Activated B cell treated with CpG ODN at 0.5 μM for 24 hours (primary cell): ENCODE measurements at regions not wholly inside any gene's neighbourhood (a gene's known extent, or its start where the extent isn't known, plus 50 kb on each side); places are given as distances from the start of the nearest gene placed in this dataset.

Source experiments
- ATAC-seq: fragments of 200-7000 bp; cut with Tn5 transposase; one replicate; pipeline ENCODE4 v1.10.0; 2021; ENCODE audit warnings: low read depth, mild to moderate bottlenecking, moderate library complexity
- CTCF ChIA-PET: fragments of 350-600 bp; sonication (Branson Sonifier 250); formaldehyde crosslinking; loops from one replicate; lab custom pipeline; 2021; ENCODE audit warnings: antibody characterized with exemption; lab: Charles Lee
- POLR2A ChIA-PET: fragments of 350-600 bp; sonication (Branson Sonifier 250); formaldehyde crosslinking; loops from one replicate; lab custom pipeline; 2021; ENCODE audit warnings: antibody characterized with exemption; lab: Charles Lee
- DNase-seq: peaks from one replicate; pipeline ENCODE4 v3.0.0; 2022
- H3K27ac Mint-ChIP-seq: one replicate; pipeline ENCODE4 v1.8.0; 2020; ENCODE audit warnings: mixed read lengths
- H3K27me3 Mint-ChIP-seq: one replicate; pipeline ENCODE4 v1.8.0; 2021; ENCODE audit warnings: mixed read lengths
- H3K36me3 Mint-ChIP-seq: one replicate; pipeline ENCODE4 v1.8.0; 2021; ENCODE audit warnings: low read depth, mixed read lengths
- H3K4me1 Mint-ChIP-seq: one replicate; pipeline ENCODE4 v1.8.0; 2021; ENCODE audit warnings: mixed read lengths
- H3K4me3 Mint-ChIP-seq: one replicate; pipeline ENCODE4 v1.8.0; 2020; ENCODE audit warnings: mild to moderate bottlenecking, mixed read lengths
- H3K9me3 Mint-ChIP-seq: one replicate; pipeline ENCODE4 v1.8.0; 2020; ENCODE audit warnings: mixed read lengths
- intact Hi-C: fragments of 100-400 bp; cut with micrococcal nuclease; formaldehyde crosslinking; loops from one replicate; pipeline ENCODE4 v1.15.1; 2024
- TF ChIP-seq, protein P1 (sequence below): fragments of 200-600 bp; IDR thresholded peaks from one replicate; pipeline ENCODE4 v1.8.0; 2022; ENCODE audit warnings: antibody characterized with exemption, mild to moderate bottlenecking

DNA sequence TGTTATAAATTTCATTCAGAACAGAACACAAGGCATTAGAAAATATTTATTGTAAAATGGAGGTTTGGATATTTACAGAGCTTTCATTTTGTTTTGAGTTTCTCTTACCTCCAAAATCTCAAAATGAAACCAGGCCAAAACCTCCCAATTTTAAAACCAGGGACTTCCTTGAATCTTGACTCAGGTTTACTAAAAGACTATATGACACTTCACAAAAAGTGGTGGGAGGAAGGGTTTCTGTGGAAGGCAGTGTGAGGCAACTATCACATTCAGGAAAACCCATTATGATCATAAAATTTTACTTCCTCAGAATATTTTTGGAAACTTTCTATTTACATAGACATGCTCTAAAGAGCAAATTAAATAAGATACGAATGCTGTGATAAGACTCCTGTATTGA is 205.8 kb upstream of the EOMES start:
- H3K4me1 Mint-ChIP-seq, result no peaks in the 10 kb centered on the region
- H3K27me3 Mint-ChIP-seq, result no peaks in the 10 kb centered on the region
- no peak overlapping the region for H3K27ac Mint-ChIP-seq
- DNase-seq, result no peak
- TF ChIP-seq, protein P1, sequence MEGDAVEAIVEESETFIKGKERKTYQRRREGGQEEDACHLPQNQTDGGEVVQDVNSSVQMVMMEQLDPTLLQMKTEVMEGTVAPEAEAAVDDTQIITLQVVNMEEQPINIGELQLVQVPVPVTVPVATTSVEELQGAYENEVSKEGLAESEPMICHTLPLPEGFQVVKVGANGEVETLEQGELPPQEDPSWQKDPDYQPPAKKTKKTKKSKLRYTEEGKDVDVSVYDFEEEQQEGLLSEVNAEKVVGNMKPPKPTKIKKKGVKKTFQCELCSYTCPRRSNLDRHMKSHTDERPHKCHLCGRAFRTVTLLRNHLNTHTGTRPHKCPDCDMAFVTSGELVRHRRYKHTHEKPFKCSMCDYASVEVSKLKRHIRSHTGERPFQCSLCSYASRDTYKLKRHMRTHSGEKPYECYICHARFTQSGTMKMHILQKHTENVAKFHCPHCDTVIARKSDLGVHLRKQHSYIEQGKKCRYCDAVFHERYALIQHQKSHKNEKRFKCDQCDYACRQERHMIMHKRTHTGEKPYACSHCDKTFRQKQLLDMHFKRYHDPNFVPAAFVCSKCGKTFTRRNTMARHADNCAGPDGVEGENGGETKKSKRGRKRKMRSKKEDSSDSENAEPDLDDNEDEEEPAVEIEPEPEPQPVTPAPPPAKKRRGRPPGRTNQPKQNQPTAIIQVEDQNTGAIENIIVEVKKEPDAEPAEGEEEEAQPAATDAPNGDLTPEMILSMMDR, result no peak
- POLR2A ChIA-PET, result no interaction called here
- no peaks in the 10 kb centered on the region for H3K9me3 Mint-ChIP-seq
- intact Hi-C loops, result no loop called here
- CTCF ChIA-PET, result no interaction called here
- ATAC-seq, result no peak
- no peaks in the 10 kb centered on the region for H3K36me3 Mint-ChIP-seq
- H3K4me3 Mint-ChIP-seq, result no peak overlapping the region

DNA sequence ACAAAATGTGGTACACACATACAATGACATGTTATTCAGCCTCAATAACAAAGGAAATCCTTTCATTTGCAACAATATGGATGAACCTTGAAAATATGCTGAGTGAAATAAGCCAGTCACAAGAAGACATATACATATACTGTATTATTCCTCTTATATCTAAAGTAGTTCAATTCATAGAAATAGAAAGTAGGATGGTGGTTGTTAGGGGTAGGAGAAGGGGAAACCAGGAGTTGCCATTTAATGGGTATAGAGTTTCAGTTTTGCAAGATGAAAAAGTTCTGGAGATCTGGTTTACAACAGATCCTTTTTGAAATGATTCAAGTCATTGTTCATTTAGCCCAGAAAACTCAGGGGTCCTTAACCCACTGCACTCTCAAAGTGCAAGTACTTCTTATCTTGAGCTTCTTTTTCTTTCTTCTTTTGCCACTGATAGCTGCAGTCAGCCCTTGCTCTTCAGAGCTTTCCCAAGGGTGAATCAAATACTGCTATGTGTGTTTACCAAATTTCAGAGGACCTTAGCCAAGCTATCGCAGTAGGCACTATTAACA is 208.0 kb upstream of the EOMES start:
- intact Hi-C loops, result no loop called here
- ChIA-PET CTCF (no interaction called here), POLR2A (no interaction called here)

DNA sequence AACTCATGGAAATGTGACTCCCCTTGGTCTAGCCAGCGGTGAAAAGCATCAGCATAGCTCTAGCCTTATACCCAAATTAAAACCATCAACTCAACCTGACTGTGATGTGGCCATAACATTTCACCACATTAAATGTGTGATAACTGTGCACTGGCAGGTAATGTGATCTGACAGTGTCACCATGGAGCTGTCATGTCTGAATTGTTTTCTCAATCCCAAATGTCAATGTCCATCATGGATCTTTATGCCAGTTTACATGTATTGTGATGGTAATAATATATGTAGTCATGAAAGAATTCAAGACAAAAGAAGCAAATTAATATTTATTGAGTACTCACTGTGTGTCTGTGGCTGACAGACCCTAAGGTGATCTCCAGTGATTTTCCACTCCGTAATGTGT is 213.4 kb upstream of the EOMES start:
- DNase-seq (no peak), ATAC-seq (no peak)
- intact Hi-C loops, result no loop called here
- ChIA-PET CTCF (no interaction called here), POLR2A (no interaction called here)
- no peaks in the 10 kb centered on the region for H3K36me3 Mint-ChIP-seq
- H3K9me3 Mint-ChIP-seq, result no peaks in the 10 kb centered on the region
- H3K4me3 Mint-ChIP-seq, result no peak overlapping the region
- no peaks in the 10 kb centered on the region for H3K4me1 Mint-ChIP-seq
- no peak overlapping the region for H3K27ac Mint-ChIP-seq
- TF ChIP-seq, protein P1, result no peak
- H3K27me3 Mint-ChIP-seq, result no peaks in the 10 kb centered on the region

More for the DNA sequence above, 208.0 kb upstream of the EOMES start:
- no peaks in the 10 kb centered on the region for H3K27me3 Mint-ChIP-seq
- H3K36me3 Mint-ChIP-seq, result no peaks in the 10 kb centered on the region
- no peak overlapping the region for H3K4me3 Mint-ChIP-seq
- H3K4me1 Mint-ChIP-seq, result no peaks in the 10 kb centered on the region
- no peaks in the 10 kb centered on the region for H3K9me3 Mint-ChIP-seq
- DNase-seq (no peak), ATAC-seq (no peak)
- TF ChIP-seq, protein P1, result no peak
- no peak overlapping the region for H3K27ac Mint-ChIP-seq

DNA sequence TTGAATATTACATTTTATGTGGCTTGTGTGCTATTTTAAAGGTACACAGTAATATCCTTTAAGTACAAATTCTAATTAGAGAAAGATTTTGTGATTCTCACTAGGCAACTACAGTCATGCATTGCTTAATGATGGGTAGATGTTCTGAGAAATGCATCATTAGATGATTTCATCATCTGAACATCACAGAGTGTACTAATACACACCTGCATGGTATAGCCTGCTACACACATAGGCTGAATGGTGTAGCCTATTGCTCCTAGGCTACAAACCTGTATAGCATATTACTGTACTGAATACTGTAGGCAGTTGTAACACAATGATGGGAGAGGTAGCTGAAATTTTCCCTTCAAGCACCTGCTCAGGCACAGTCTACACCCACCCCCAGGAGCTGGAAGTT is 217.4 kb upstream of the EOMES start:
- intact Hi-C loops, result no loop called here

DNA sequence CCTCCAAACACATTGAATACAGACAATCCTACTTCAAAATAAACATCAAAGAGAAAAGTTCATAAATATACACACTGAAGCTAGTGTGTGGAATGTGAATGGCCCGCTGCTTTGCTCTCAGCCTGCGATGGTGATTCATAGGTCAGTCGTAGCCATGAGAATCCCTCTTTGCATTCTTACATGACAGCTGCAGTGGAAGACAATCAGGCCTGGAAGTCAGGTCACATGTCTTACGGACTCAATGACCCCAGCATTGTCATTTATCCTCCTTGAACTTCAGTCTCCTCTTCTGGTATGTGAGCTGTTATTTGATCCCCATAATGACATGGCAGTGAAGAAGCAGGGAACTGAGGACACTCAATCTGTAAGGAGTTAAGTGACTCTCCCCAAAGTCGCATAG is 217.8 kb upstream of the EOMES start:
- Mint-ChIP-seq H3K4me3 (no peak overlapping the region), H3K36me3 (no peaks in the 10 kb centered on the region), H3K27ac (no peak overlapping the region), H3K9me3 (no peaks in the 10 kb centered on the region), H3K27me3 (no peaks in the 10 kb centered on the region), H3K4me1 (no peaks in the 10 kb centered on the region)
- DNase-seq (no peak), ATAC-seq (no peak)
- CTCF ChIA-PET, result no interaction called here
- TF ChIP-seq, protein P1, result no peak
- POLR2A ChIA-PET, result no interaction called here
- intact Hi-C loops, result no loop called here

More for the DNA sequence above, 217.4 kb upstream of the EOMES start:
- ChIA-PET POLR2A (no interaction called here), CTCF (no interaction called here)
- Mint-ChIP-seq H3K27ac (no peak overlapping the region), H3K4me1 (no peaks in the 10 kb centered on the region), H3K36me3 (no peaks in the 10 kb centered on the region), H3K27me3 (no peaks in the 10 kb centered on the region), H3K4me3 (no peak overlapping the region), H3K9me3 (no peaks in the 10 kb centered on the region)
- ATAC-seq (no peak), DNase-seq (no peak)
- TF ChIP-seq, protein P1, result no peak
